Spleen (tissue), 7 donors: ENCODE measurements at regions not wholly inside any gene's neighbourhood (a gene's known extent, or its start where the extent isn't known, plus 50 kb on each side); places are given as distances from the start of the nearest gene placed in this dataset.

ENCODE experiments used
- POLR2A ChIP-seq, 3 donors: fragments of 450-650 bp; IDR thresholded peaks; one replicate each; pipeline ENCODE4 v1.5.1; 2017; ENCODE audit warnings: antibody characterized with exemption in 3 of 3, mild to moderate bottlenecking in 1 of 3
- TF ChIP-seq, protein P1 (sequence below), 11 experiments: fragments of 200-600 bp in 7 of 11; fragments of 450-650 bp in 4 of 11; sonication (generic) in 4 of 11; IDR thresholded peaks in 8 of 11; conservative IDR thresholded peaks in 3 of 11; 1 replicate in 7 of 11; 2 replicates in 4 of 11; pipeline versions ENCODE4 v1.4.0 to v1.8.0; 2016 to 2021; ENCODE audit warnings: antibody characterized with exemption in 11 of 11, inconsistent platforms in 4 of 11, mild to moderate bottlenecking in 1 of 11
- donor health status: DM: no; HTN: no; CAD: no; lungs with moderate emphysema.
- donor health status: DM: no; HTN: no; CAD: no.
- donor health status: DM: no; HTN: no; CAD: no.

- TF ChIP-seq, protein P1, sequence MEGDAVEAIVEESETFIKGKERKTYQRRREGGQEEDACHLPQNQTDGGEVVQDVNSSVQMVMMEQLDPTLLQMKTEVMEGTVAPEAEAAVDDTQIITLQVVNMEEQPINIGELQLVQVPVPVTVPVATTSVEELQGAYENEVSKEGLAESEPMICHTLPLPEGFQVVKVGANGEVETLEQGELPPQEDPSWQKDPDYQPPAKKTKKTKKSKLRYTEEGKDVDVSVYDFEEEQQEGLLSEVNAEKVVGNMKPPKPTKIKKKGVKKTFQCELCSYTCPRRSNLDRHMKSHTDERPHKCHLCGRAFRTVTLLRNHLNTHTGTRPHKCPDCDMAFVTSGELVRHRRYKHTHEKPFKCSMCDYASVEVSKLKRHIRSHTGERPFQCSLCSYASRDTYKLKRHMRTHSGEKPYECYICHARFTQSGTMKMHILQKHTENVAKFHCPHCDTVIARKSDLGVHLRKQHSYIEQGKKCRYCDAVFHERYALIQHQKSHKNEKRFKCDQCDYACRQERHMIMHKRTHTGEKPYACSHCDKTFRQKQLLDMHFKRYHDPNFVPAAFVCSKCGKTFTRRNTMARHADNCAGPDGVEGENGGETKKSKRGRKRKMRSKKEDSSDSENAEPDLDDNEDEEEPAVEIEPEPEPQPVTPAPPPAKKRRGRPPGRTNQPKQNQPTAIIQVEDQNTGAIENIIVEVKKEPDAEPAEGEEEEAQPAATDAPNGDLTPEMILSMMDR (IDR thresholded peaks at IDR 0.05 in 8 of 11, conservative IDR thresholded peaks at IDR 0.05 in 3 of 11): no peak
- no peak for TF ChIP-seq POLR2A (IDR thresholded peaks at IDR 0.05)
Measured at GRCh38 chr4:174061026-174061425, 222.4 kb downstream of the FBXO8 start.
